ENCODE measurements at regions not wholly inside any gene's neighbourhood (a gene's known extent, or its start where the extent isn't known, plus 50 kb on each side); places are given as distances from the start of the nearest gene placed in this dataset.

GRCh38 chr3:127396473-127396872 lies 108.6 kb upstream of the PRR20G start:
- Histone ChIP-seq H4K20me1 (ENCODE audit: insufficient read depth, low read length) (no peaks in the 10 kb centered on the region), H3K27ac (ENCODE audit: low read depth, low read length, poor library complexity, severe bottlenecking) (no peak overlapping the region), H3K4me2 (ENCODE audit: low read length) (no peak overlapping the region), H3K4me1 (ENCODE audit: insufficient read depth, low read length, severe bottlenecking) (no peaks in the 10 kb centered on the region), H3K27me3 (ENCODE audit: insufficient read depth, low read length) (no peaks in the 10 kb centered on the region), H3K9ac (ENCODE audit: low read length) (no peak overlapping the region), H2AFZ (ENCODE audit: low read length) (no peak overlapping the region), H3K36me3 (ENCODE audit: insufficient read depth, low read length) (no peaks in the 10 kb centered on the region), H3K9me2 (ENCODE audit: low read depth, low read length) (no peaks in the 10 kb centered on the region), H3K9me3 (ENCODE audit: low read length) (no peaks in the 10 kb centered on the region), H3F3A (ENCODE audit: insufficient read depth, low read length) (no peaks in the 10 kb centered on the region), H3K79me2 (ENCODE audit: insufficient read depth, low read length) (no peaks in the 10 kb centered on the region), H3K4me3 (ENCODE audit: low read depth, low read length, poor library complexity, severe bottlenecking) (no peak overlapping the region)
- TF ChIP-seq CTCF (IDR thresholded peaks at IDR 0.05; ENCODE audit: low read length) (no peak), EZH2 (IDR thresholded peaks at IDR 0.05; ENCODE audit: borderline replicate concordance, low read length) (no peak)

- H3K27me3 ChIP-seq (ENCODE audit: insufficient read depth, low read length): no peaks in the 10 kb centered on the region
- H2AFZ ChIP-seq (ENCODE audit: low read length): no peak overlapping the region
- no peaks in the 10 kb centered on the region for H3K79me2 ChIP-seq (ENCODE audit: insufficient read depth, low read length)
- H3K36me3 ChIP-seq (ENCODE audit: insufficient read depth, low read length): no peaks in the 10 kb centered on the region
- no peak overlapping the region for H3K4me2 ChIP-seq (ENCODE audit: low read length)
- H3K9ac ChIP-seq (ENCODE audit: low read length): no peak overlapping the region
- H3K4me1 ChIP-seq (ENCODE audit: insufficient read depth, low read length, severe bottlenecking): no peaks in the 10 kb centered on the region
- TF ChIP-seq CTCF (IDR thresholded peaks at IDR 0.05; ENCODE audit: low read length) (no peak), EZH2 (IDR thresholded peaks at IDR 0.05; ENCODE audit: borderline replicate concordance, low read length) (no peak)
- no peak overlapping the region for H3K27ac ChIP-seq (ENCODE audit: low read depth, low read length, poor library complexity, severe bottlenecking)
- H3K9me3 ChIP-seq (ENCODE audit: low read length): no peaks in the 10 kb centered on the region
- no peak overlapping the region for H3K4me3 ChIP-seq (ENCODE audit: low read depth, low read length, poor library complexity, severe bottlenecking)
- H3K9me2 ChIP-seq (ENCODE audit: low read depth, low read length): no peaks in the 10 kb centered on the region
- H4K20me1 ChIP-seq (ENCODE audit: insufficient read depth, low read length): no peaks in the 10 kb centered on the region
- H3F3A ChIP-seq (ENCODE audit: insufficient read depth, low read length): no peaks in the 10 kb centered on the region
These were observed 108.0 kb upstream of the PRR20G start for GRCh38 chr3:127395663-127396355.

GRCh38 chr3:127394984-127395662 lies 107.3 kb upstream of the PRR20G start:
- Histone ChIP-seq H3K4me2 (ENCODE audit: low read length) (no peak overlapping the region), H3K27ac (ENCODE audit: low read depth, low read length, poor library complexity, severe bottlenecking) (no peak overlapping the region), H3K36me3 (ENCODE audit: insufficient read depth, low read length) (no peaks in the 10 kb centered on the region), H3K27me3 (ENCODE audit: insufficient read depth, low read length) (no peaks in the 10 kb centered on the region), H3K9me2 (ENCODE audit: low read depth, low read length) (no peaks in the 10 kb centered on the region), H3K79me2 (ENCODE audit: insufficient read depth, low read length) (no peaks in the 10 kb centered on the region), H3F3A (ENCODE audit: insufficient read depth, low read length) (no peaks in the 10 kb centered on the region), H3K4me1 (ENCODE audit: insufficient read depth, low read length, severe bottlenecking) (no peaks in the 10 kb centered on the region), H2AFZ (ENCODE audit: low read length) (no peak overlapping the region), H3K9me3 (ENCODE audit: low read length) (no peaks in the 10 kb centered on the region), H3K9ac (ENCODE audit: low read length) (no peak overlapping the region), H4K20me1 (ENCODE audit: insufficient read depth, low read length) (no peaks in the 10 kb centered on the region), H3K4me3 (ENCODE audit: low read depth, low read length, poor library complexity, severe bottlenecking) (no peak overlapping the region)
- TF ChIP-seq EZH2 (IDR thresholded peaks at IDR 0.05; ENCODE audit: borderline replicate concordance, low read length): no peak
- no peak for TF ChIP-seq CTCF (IDR thresholded peaks at IDR 0.05; ENCODE audit: low read length)

Measured in OCI-LY1 (cell line).